Keratinocyte (primary cell): ENCODE measurements at regions not wholly inside any gene's neighbourhood (a gene's known extent, or its start where the extent isn't known, plus 50 kb on each side); places are given as distances from the start of the nearest gene placed in this dataset.

Experiments used
- DNase-seq: peaks from one replicate; pipeline ENCODE4 v3.0.0-alpha.2; 2011; ENCODE audit warnings: low read depth, missing footprints, low spot score
- FAIRE-seq: peaks from 2 replicates; lab custom pipeline; 2011; peaks lifted over from hg19 to GRCh38; lab: Jason Lieb, UNC
- H2AFZ ChIP-seq: 2 replicates; pipeline ENCODE4 v1.6.0; 2012; ENCODE audit warnings: low read length, control low read depth, inconsistent platforms; ENCODE audit not compliant: control insufficient read depth
- H3K27ac ChIP-seq: 2 replicates; pipeline ENCODE4 v1.5.1; 2011; ENCODE audit warnings: low read length; ENCODE audit not compliant: control insufficient read depth, insufficient read depth
- H3K27me3 ChIP-seq: 3 replicates; pipeline ENCODE4 v1.6.0; 2011; ENCODE audit warnings: low read length; ENCODE audit not compliant: control insufficient read depth, insufficient read depth; ENCODE audit errors: extremely low read depth
- H3K36me3 ChIP-seq, 2 experiments: 2 replicates in 1 of 2; 3 replicates in 1 of 2; pipeline ENCODE4 v1.5.1; 2011; ENCODE audit warnings: low read length in 2 of 2, mild to moderate bottlenecking in 1 of 2; ENCODE audit not compliant: control insufficient read depth in 2 of 2, insufficient read depth in 2 of 2; ENCODE audit errors: extremely low read depth in 1 of 2
- H3K4me1 ChIP-seq: 3 replicates; pipeline ENCODE4 v1.5.1; 2011; ENCODE audit warnings: low read length; ENCODE audit not compliant: control insufficient read depth, insufficient read depth; ENCODE audit errors: extremely low read depth
- H3K4me2 ChIP-seq: 3 replicates; pipeline ENCODE4 v1.6.0; 2011; ENCODE audit warnings: low read depth, low read length; ENCODE audit not compliant: control insufficient read depth, insufficient read depth; ENCODE audit errors: extremely low read depth
- H3K4me3 ChIP-seq, 3 experiments: fragments of 200-600 bp in 1 of 3; sonication (generic) in 1 of 3; 2 replicates in 2 of 3; 3 replicates in 1 of 3; pipeline ENCODE4 v1.5.1; 2011 to 2016; ENCODE audit warnings: low read length in 3 of 3, mild to moderate bottlenecking in 3 of 3, control low read depth in 2 of 3, inconsistent platforms in 1 of 3, low read depth in 1 of 3, mixed read lengths in 1 of 3, mixed run types in 1 of 3, moderate library complexity in 1 of 3; ENCODE audit not compliant: control insufficient read depth in 2 of 3, insufficient read depth in 2 of 3; ENCODE audit errors: extremely low read depth in 1 of 3
- H3K79me2 ChIP-seq: 2 replicates; pipeline ENCODE4 v1.6.0; 2012; ENCODE audit warnings: low read length; ENCODE audit not compliant: control insufficient read depth, insufficient read depth
- H3K9ac ChIP-seq: 3 replicates; pipeline ENCODE4 v1.6.0; 2011; ENCODE audit warnings: low read length; ENCODE audit not compliant: control insufficient read depth, insufficient read depth; ENCODE audit errors: extremely low read depth
- H3K9me1 ChIP-seq: 3 replicates; pipeline ENCODE4 v1.6.0; 2011; ENCODE audit warnings: low read length; ENCODE audit not compliant: control insufficient read depth, insufficient read depth; ENCODE audit errors: extremely low read depth
- H3K9me3 ChIP-seq: 2 replicates; pipeline ENCODE4 v1.5.1; 2012; ENCODE audit warnings: low read depth, low read length; ENCODE audit not compliant: control insufficient read depth
- H4K20me1 ChIP-seq: 3 replicates; pipeline ENCODE4 v1.6.0; 2011; ENCODE audit warnings: low read length; ENCODE audit not compliant: control insufficient read depth, insufficient read depth; ENCODE audit errors: extremely low read depth
- CTCF ChIP-seq, 3 experiments: IDR thresholded peaks in 1 of 3; conservative IDR thresholded peaks in 1 of 3; optimal IDR thresholded peaks in 1 of 3; 2 replicates in 2 of 3; 3 replicates in 1 of 3; pipeline versions ENCODE3 to v1.5.1; 2011; ENCODE audit warnings: low read length in 3 of 3, mild to moderate bottlenecking in 3 of 3, moderate library complexity in 2 of 3, control low read depth in 1 of 3, inconsistent platforms in 1 of 3; ENCODE audit not compliant: insufficient read depth in 2 of 3; ENCODE audit errors: extremely low read depth in 1 of 3
- EZH2 ChIP-seq: IDR thresholded peaks from one replicate; pipeline ENCODE4 v1.6.1; 2012; ENCODE audit warnings: inconsistent platforms, mild to moderate bottlenecking, low read length, moderate library complexity
- dilution Hi-C: fragments of 300-500 bp; cut with MboI; formaldehyde crosslinking; loops from one replicate; pipeline ENCODE4 v1.7.0; 2020; ENCODE audit warnings: low sequenced_read_pairs; ENCODE audit not compliant: extremely low pct_ligation_motif_present

- Histone ChIP-seq H3K36me3 (no peaks in the 10 kb centered on the region), H3K27me3 (no peaks in the 10 kb centered on the region), H3K9ac (peak overlapping the region; percentile 36), H3K9me1 (no peaks in the 10 kb centered on the region), H3K79me2 (no peaks in the 10 kb centered on the region), H3K9me3 (no peaks in the 10 kb centered on the region), H2AFZ (peak overlapping the region; percentile 62), H3K27ac (peak overlapping the region; percentile 76), H4K20me1 (no peaks in the 10 kb centered on the region), H3K4me3 (no peak overlapping the region), H3K4me1 (peaks cover 70% of the 10 kb centered on the region), H3K4me2 (peak overlapping the region; percentile 13)
- DNase-seq (no peak), FAIRE-seq (peak; percentile 79)
- dilution Hi-C loops, result no loop called here
- no peak for TF ChIP-seq EZH2
- no peak for TF ChIP-seq CTCF (optimal IDR thresholded peaks at IDR 0.05 in 1 of 3, IDR thresholded peaks at IDR 0.05 in 1 of 3, conservative IDR thresholded peaks at IDR 0.05 in 1 of 3; ENCODE audit: extremely low read depth in 1 of 3, insufficient read depth in 2 of 3, low read length in 3 of 3)
Measured at GRCh38 chr1:98327220-98327861, 334.2 kb upstream of the SNX7 start.

GRCh38 chr1:98325646-98326440 is 335.7 kb upstream of the SNX7 start:
- Histone ChIP-seq H4K20me1 (no peaks in the 10 kb centered on the region), H3K27ac (peak overlapping the region; percentile 92), H3K9ac (peak overlapping the region; percentile 40), H3K4me3 (no peak overlapping the region), H3K36me3 (no peaks in the 10 kb centered on the region), H2AFZ (peak overlapping the region; percentile 21), H3K27me3 (no peaks in the 10 kb centered on the region), H3K4me1 (peaks cover 68% of the 10 kb centered on the region), H3K79me2 (no peaks in the 10 kb centered on the region), H3K9me1 (no peaks in the 10 kb centered on the region), H3K9me3 (no peaks in the 10 kb centered on the region), H3K4me2 (peak overlapping the region; percentile 61)
- peak; percentile 93 for DNase-seq
- TF ChIP-seq CTCF (optimal IDR thresholded peaks at IDR 0.05 in 1 of 3, IDR thresholded peaks at IDR 0.05 in 1 of 3, conservative IDR thresholded peaks at IDR 0.05 in 1 of 3; ENCODE audit: extremely low read depth in 1 of 3, insufficient read depth in 2 of 3, low read length in 3 of 3), result no peak
- no peak for TF ChIP-seq EZH2
- peak; percentile 73 for FAIRE-seq
- dilution Hi-C loops, result no loop called here
